ENCODE measurements at regions not wholly inside any gene's neighbourhood (a gene's known extent, or its start where the extent isn't known, plus 50 kb on each side); places are given as distances from the start of the nearest gene placed in this dataset.
"Not testable (repeated sequence)": the region's sequence is repeated elsewhere in the genome, so short reads cannot be mapped to it uniquely, and the experiment has no call there.

GRCh38 chr4:75327804-75328512 lies 186.2 kb downstream of the RCHY1 start:
- no peak overlapping the region for H3K4me3 ChIP-seq (replicated peaks in 1 of 2; ENCODE audit: low read depth in 2 of 2, low read length in 2 of 2)
- no peak for TF ChIP-seq CTCF (IDR thresholded peaks at IDR 0.05; ENCODE audit: low read depth, low read length)
- DNase-seq (ENCODE audit: low read depth in 2 of 2): peak; percentile 13 to 54

GRCh38 chr4:75325318-75325979 lies 188.8 kb downstream of the RCHY1 start:
- TF ChIP-seq CTCF (IDR thresholded peaks at IDR 0.05; ENCODE audit: low read depth, low read length): no peak
- no peak for DNase-seq (ENCODE audit: low read depth in 2 of 2)
- no peak overlapping the region for H3K4me3 ChIP-seq (replicated peaks in 1 of 2; ENCODE audit: low read depth in 2 of 2, low read length in 2 of 2)

GRCh38 chr4:75321484-75321883 lies 192.7 kb downstream of the RCHY1 start:
- no peak for DNase-seq (ENCODE audit: low read depth in 2 of 2)
- H3K4me3 ChIP-seq (replicated peaks in 1 of 2; ENCODE audit: low read depth in 2 of 2, low read length in 2 of 2): no peak overlapping the region
- TF ChIP-seq CTCF (IDR thresholded peaks at IDR 0.05; ENCODE audit: low read depth, low read length): no peak

GRCh38 chr4:75317641-75318040 lies 196.6 kb downstream of the RCHY1 start:
- H3K4me3 ChIP-seq (replicated peaks in 1 of 2; ENCODE audit: low read depth in 2 of 2, low read length in 2 of 2); DNase-seq (ENCODE audit: low read depth in 2 of 2): not testable (repeated sequence)

GRCh38 chr4:75308049-75308448 lies 206.2 kb downstream of the RCHY1 start:
- H3K4me3 ChIP-seq (replicated peaks in 1 of 2; ENCODE audit: low read depth in 2 of 2, low read length in 2 of 2): no peak overlapping the region
- DNase-seq (ENCODE audit: low read depth in 2 of 2): no peak
- no peak for TF ChIP-seq CTCF (IDR thresholded peaks at IDR 0.05; ENCODE audit: low read depth, low read length)

- no peak for DNase-seq (ENCODE audit: low read depth in 2 of 2)
- TF ChIP-seq CTCF (IDR thresholded peaks at IDR 0.05; ENCODE audit: low read depth, low read length): no peak
- H3K4me3 ChIP-seq (replicated peaks in 1 of 2; ENCODE audit: low read depth in 2 of 2, low read length in 2 of 2): no peak overlapping the region
Measured at GRCh38 chr4:75306506-75306905, 207.7 kb downstream of the RCHY1 start.

- H3K4me3 ChIP-seq (replicated peaks in 1 of 2; ENCODE audit: low read depth in 2 of 2, low read length in 2 of 2): no peak overlapping the region
- no peak for DNase-seq (ENCODE audit: low read depth in 2 of 2)
- no peak for TF ChIP-seq CTCF (IDR thresholded peaks at IDR 0.05; ENCODE audit: low read depth, low read length)
Measured at GRCh38 chr4:75302648-75303047, 211.6 kb downstream of the RCHY1 start.
